K562 (cell line): ENCODE measurements at regions not wholly inside any gene's neighbourhood (a gene's known extent, or its start where the extent isn't known, plus 50 kb on each side); places are given as distances from the start of the nearest gene placed in this dataset.

Source experiments
- ATAC-seq: fragments of 200-7000 bp; cut with Tn5 transposase; 3 replicates; pipeline ENCODE4 v1.9.1; 2020; ENCODE audit warnings: moderate library complexity
- BruUV-seq: library from RNA; stranded (reverse); fragments of 400-500 nt; replicated peaks from 2 replicates; lab custom pipeline; 2021; lab: Mats Ljungman, UMichigan
- CTCF ChIA-PET: fragments of 300-600 bp; formaldehyde crosslinking; extraction: SDS; loops from one replicate; lab custom pipeline; 2021; ENCODE audit warnings: low intra/inter-chr PET ratio; lab: Yijun Ruan, JAX
- POLR2A ChIA-PET: fragments of 300-600, 350-650 bp; sonication (Branson Sonifier 250); formaldehyde crosslinking; extraction: SDS; loops from one replicate; lab custom pipeline; 2021; ENCODE audit warnings: antibody characterized with exemption, inconsistent platforms; lab: Yijun Ruan, JAX
- DNase-seq, 4 experiments: peaks; one replicate each; pipeline versions ENCODE4 v3.0.0 to v3.0.0-alpha.2; 2011 to 2018; ENCODE audit warnings: low spot score in 3 of 4, mixed read lengths in 3 of 4; ENCODE audit errors: extremely low read depth in 1 of 4
- FAIRE-seq: peaks from 2 replicates; lab custom pipeline; 2011; peaks lifted over from hg19 to GRCh38; lab: Jason Lieb, UNC
- H2AFZ ChIP-seq: 2 replicates; pipeline ENCODE4 v1.6.0; 2011; ENCODE audit warnings: low read depth, low read length, control low read depth, inconsistent platforms
- H3K27ac ChIP-seq: fragments of 200-600 bp; 3 replicates; pipeline ENCODE4 v1.8.0; 2011; ENCODE audit warnings: low read depth, mild to moderate bottlenecking, control low read depth, inconsistent platforms, low read length, moderate library complexity, mixed read lengths; ENCODE audit errors: extremely low read depth
- H3K27me3 ChIP-seq, 2 experiments: fragments of 300-600 bp in 1 of 2; 2 replicates in 1 of 2; 3 replicates in 1 of 2; pipeline versions ENCODE4 v1.6.0 to v1.8.0; 2011; ENCODE audit warnings: inconsistent platforms in 2 of 2, low read length in 2 of 2, mild to moderate bottlenecking in 1 of 2, mixed read lengths in 1 of 2, moderate library complexity in 1 of 2; ENCODE audit not compliant: control insufficient read depth in 2 of 2, insufficient read depth in 2 of 2
- H3K36me3 ChIP-seq: fragments of 300-600 bp; 3 replicates; pipeline ENCODE4 v1.8.0; 2011; ENCODE audit warnings: mild to moderate bottlenecking, low read length, inconsistent platforms; ENCODE audit not compliant: control insufficient read depth, insufficient read depth
- H3K4me1 ChIP-seq, 2 experiments: fragments of 200-600 bp in 1 of 2; replicated peaks in 1 of 2; 2 replicates in 1 of 2; 3 replicates in 1 of 2; pipeline versions ENCODE4 v1.5.1 to v1.8.0; 2011; ENCODE audit warnings: inconsistent platforms in 2 of 2, low read length in 2 of 2, mild to moderate bottlenecking in 1 of 2, mixed read lengths in 1 of 2, moderate library complexity in 1 of 2; ENCODE audit not compliant: control insufficient read depth in 2 of 2, insufficient read depth in 2 of 2
- H3K4me2 ChIP-seq: 2 replicates; pipeline ENCODE4 v1.6.1; 2011; ENCODE audit warnings: low read length, control low read depth, inconsistent platforms, mixed read lengths; ENCODE audit not compliant: insufficient read depth
- H3K4me3 ChIP-seq: fragments of 200-600 bp; sonication (generic), shearing (Covaris generic); 2 replicates; pipeline ENCODE4 v1.5.1; 2016; ENCODE audit warnings: control low read depth, inconsistent platforms
- H3K79me2 ChIP-seq: fragments of 200-600 bp; 3 replicates; pipeline ENCODE4 v1.8.0; 2011; ENCODE audit warnings: low read length, inconsistent platforms; ENCODE audit not compliant: control insufficient read depth, insufficient read depth
- H3K9ac ChIP-seq, 2 experiments: 2 replicates each; pipeline versions ENCODE4 v1.6.0 to v1.6.1; 2011; ENCODE audit warnings: low read depth in 2 of 2, low read length in 2 of 2, control low read depth in 1 of 2, inconsistent platforms in 1 of 2, mild to moderate bottlenecking in 1 of 2, mixed read lengths in 1 of 2; ENCODE audit not compliant: insufficient read depth in 1 of 2
- H3K9me1 ChIP-seq: one replicate; pipeline ENCODE4 v1.6.0; 2011; ENCODE audit warnings: inconsistent platforms, mild to moderate bottlenecking, low read length, moderate library complexity; ENCODE audit not compliant: control insufficient read depth, insufficient read depth
- H3K9me3 ChIP-seq: replicated peaks from 2 replicates; pipeline ENCODE4 v1.5.1; 2011; ENCODE audit warnings: low read depth, low read length, inconsistent platforms; ENCODE audit not compliant: control insufficient read depth, insufficient read depth
- H4K20me1 ChIP-seq: replicated peaks from 2 replicates; pipeline ENCODE4 v1.6.1; 2011; ENCODE audit warnings: low read length, inconsistent platforms, mixed read lengths; ENCODE audit not compliant: control insufficient read depth, insufficient read depth
- BACH1 ChIP-seq: fragments of 200-800 bp; sonication (Bioruptor generic); IDR thresholded peaks from 2 replicates; pipeline ENCODE4 v1.6.1; 2016; ENCODE audit warnings: missing genetic modification characterization, missing compliant biosample characterization
- ESRRA ChIP-seq: fragments of 450-650 bp; IDR thresholded peaks from 2 replicates; pipeline ENCODE4 v1.6.1; 2014; ENCODE audit warnings: low read depth, mild to moderate bottlenecking, moderate library complexity, borderline replicate concordance
- HNRNPH1 ChIP-seq: fragments of 200-400 bp; formaldehyde crosslinking; optimal IDR thresholded peaks from 2 replicates; pipeline ENCODE3; 2017; ENCODE audit warnings: low read depth, mild to moderate bottlenecking, low read length, moderate library complexity
- LCOR ChIP-seq: sonication (generic); formaldehyde crosslinking; IDR thresholded peaks from 2 replicates; pipeline ENCODE4 v1.8.0; 2022; ENCODE audit warnings: mild to moderate bottlenecking, missing genetic modification reagents
- PHF20 ChIP-seq: fragments of 450-650 bp; IDR thresholded peaks from 2 replicates; pipeline ENCODE4 v1.6.1; 2018; ENCODE audit not compliant: partially characterized antibody
- RB1 ChIP-seq: fragments of 450-650 bp; IDR thresholded peaks from 2 replicates; pipeline ENCODE4 v1.6.1; 2017; ENCODE audit warnings: low read depth, mild to moderate bottlenecking
- SMAD4 ChIP-seq: fragments of 250-450 bp; sonication (Bioruptor Pico); conservative IDR thresholded peaks from 2 replicates; pipeline ENCODE4 v1.8.0; 2021; ENCODE audit warnings: inconsistent platforms, mild to moderate bottlenecking, moderate library complexity
- THAP7 ChIP-seq: fragments of 250-450 bp; sonication (Bioruptor Pico); IDR thresholded peaks from 2 replicates; pipeline ENCODE4 v1.5.0; 2021
- ZBTB7A ChIP-seq: IDR thresholded peaks from 2 replicates; pipeline ENCODE4 v1.6.1; 2011; ENCODE audit warnings: low read depth, mild to moderate bottlenecking, low read length, moderate library complexity, borderline replicate concordance; ENCODE audit not compliant: control insufficient read depth
- ZNF165 ChIP-seq: fragments of 250-450 bp; sonication (Bioruptor Pico); IDR thresholded peaks from 2 replicates; pipeline ENCODE4 v1.4.0; 2020; ENCODE audit warnings: borderline replicate concordance
- ZNF586 ChIP-seq: fragments of 450-650 bp; formaldehyde crosslinking; conservative IDR thresholded peaks from 2 replicates; pipeline ENCODE4 v1.4.0; 2020; ENCODE audit warnings: mild to moderate bottlenecking, moderate library complexity
- ZNF76 ChIP-seq: fragments of 250-450 bp; sonication (Bioruptor Pico); IDR thresholded peaks from 2 replicates; pipeline ENCODE4 v1.4.0; 2020; ENCODE audit warnings: mild to moderate bottlenecking, moderate library complexity, borderline replicate concordance
- ZSCAN29 ChIP-seq: fragments of 450-650 bp; IDR thresholded peaks from 2 replicates; pipeline ENCODE4 v1.6.1; 2017
- WGBS: fragments of 100-300 bp; shearing (Covaris generic); methylation state at CpG from one replicate; pipeline ENCODE4 v1.1.6; 2016; ENCODE audit warnings: low coverage, mixed read lengths; ENCODE audit not compliant: insufficient coverage; ENCODE audit errors: missing lambda C conversion rate; 5-methylcytosine and 5-hydroxymethylcytosine counted together
- in situ Hi-C: fragments of 300-500 bp; cut with MboI; formaldehyde crosslinking; loops from 4 replicates; pipeline ENCODE4 v1.15.0; 2018; ENCODE audit warnings: inconsistent platforms, mixed read lengths
- intact Hi-C: fragments of 100-400 bp; cut with micrococcal nuclease; formaldehyde crosslinking; loops from 2 replicates; pipeline ENCODE4 v1.14.2; 2022

DNA sequence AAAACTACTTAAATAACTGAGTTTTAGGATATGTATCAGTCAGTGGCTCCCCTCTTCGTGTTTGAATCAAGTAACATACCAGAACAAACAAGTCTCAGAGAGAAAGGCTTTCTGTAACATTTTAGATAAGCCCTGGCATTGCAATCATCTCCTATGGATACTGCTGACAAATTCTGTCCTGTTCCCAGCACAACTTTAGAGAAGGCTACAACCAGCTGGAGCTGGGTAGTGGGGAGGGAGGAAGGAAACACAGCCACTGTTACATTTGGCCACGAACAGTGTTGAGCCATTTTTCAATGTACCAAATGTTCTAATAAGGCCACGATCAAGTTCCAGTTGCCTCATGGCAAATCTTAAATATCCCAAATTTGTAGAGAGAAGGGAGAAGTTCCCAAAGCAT is 511.8 kb upstream of the WWC1 start:
- POLR2A ChIA-PET = interaction anchor here (1.1 kb wide), 1 partner anchor 27 kb away, joined by 4 read pairs; no protein-coding TSS in a partner anchor
- in situ Hi-C loops = no loop called here
- Histone ChIP-seq H4K20me1 (no peaks in the 10 kb centered on the region), H3K9me3 (no peaks in the 10 kb centered on the region), H3K4me1 (no peaks in the 10 kb centered on the region), H3K4me2 (no peak overlapping the region), H3K27ac (no peak overlapping the region), H3K27me3 (no peaks in the 10 kb centered on the region), H3K9ac (no peak overlapping the region), H3K36me3 (no peaks in the 10 kb centered on the region), H2AFZ (no peak overlapping the region), H3K79me2 (no peaks in the 10 kb centered on the region), H3K4me3 (no peak overlapping the region), H3K9me1 (no peaks in the 10 kb centered on the region)
- CTCF ChIA-PET = no interaction called here
- no peak for DNase-seq
- 5% methylated on average over 3 of the region's 3 CpGs for WGBS
- TF ChIP-seq LCOR (CRISPR knock-in tag) (no peak), ZNF76 (no peak), HNRNPH1 (no peak), ZNF165 (CRISPR knock-in tag) (no peak), PHF20 (no peak), BACH1 (no peak), ESRRA (no peak), ZNF586 (CRISPR knock-in tag) (no peak), THAP7 (CRISPR knock-in tag) (no peak), SMAD4 (CRISPR knock-in tag) (no peak), ZBTB7A (no peak), RB1 (no peak), ZSCAN29 (no peak)
- no peak for FAIRE-seq
- intact Hi-C loops = no loop called here
- BruUV-seq = no TSS peak
- no peak for ATAC-seq
